ENCODE measurements at regions not wholly inside any gene's neighbourhood (a gene's known extent, or its start where the extent isn't known, plus 50 kb on each side); places are given as distances from the start of the nearest gene placed in this dataset.

GRCh38 chr12:62075870-62076269, 184.3 kb upstream of the USP15 start:
- TF ChIP-seq CTCF (optimal IDR thresholded peaks at IDR 0.05 in 1 of 3, IDR thresholded peaks at IDR 0.05 in 1 of 3, conservative IDR thresholded peaks at IDR 0.05 in 1 of 3; ENCODE audit: extremely low read depth in 1 of 3, insufficient read depth in 2 of 3, low read length in 3 of 3) (no peak), EZH2 (IDR thresholded peaks at IDR 0.05; ENCODE audit: low read length) (no peak)
